HG03342 (cell line): ENCODE measurements at regions not wholly inside any gene's neighbourhood (a gene's known extent, or its start where the extent isn't known, plus 50 kb on each side); places are given as distances from the start of the nearest gene placed in this dataset.

Experiments used
- ATAC-seq: cut with Tn5 transposase; IDR thresholded peaks from one replicate; pipeline ENCODE4 v1.9.1; 2021; ENCODE audit warnings: mild to moderate bottlenecking, moderate library complexity; ENCODE audit not compliant: unreplicated experiment

- ATAC-seq: no peak
Observed at GRCh38 chr15:93497291-93497690, 408.3 kb upstream of the RGMA start.

- ATAC-seq: no peak
Observed at GRCh38 chr15:93496888-93497287, 407.9 kb upstream of the RGMA start.

- no peak for ATAC-seq
Observed at GRCh38 chr15:93495799-93496637, 407.0 kb upstream of the RGMA start.

GRCh38 chr15:93493172-93493571 lies 404.2 kb upstream of the RGMA start:
- no peak for ATAC-seq

- ATAC-seq: no peak
Observed at GRCh38 chr15:93491291-93491690, 402.3 kb upstream of the RGMA start.

- no peak for ATAC-seq
Observed at GRCh38 chr15:93488296-93488713, 399.3 kb upstream of the RGMA start.

- no peak for ATAC-seq
Observed at GRCh38 chr15:93486407-93487117, 397.6 kb upstream of the RGMA start.

- ATAC-seq: no peak
Observed at GRCh38 chr15:93485438-93486327, 396.7 kb upstream of the RGMA start.

- ATAC-seq: no peak
Observed at GRCh38 chr15:93483923-93484322, 394.9 kb upstream of the RGMA start.

GRCh38 chr15:93482731-93483130 lies 393.7 kb upstream of the RGMA start:
- no peak for ATAC-seq

GRCh38 chr15:93479715-93480114 lies 390.7 kb upstream of the RGMA start:
- no peak for ATAC-seq

- no peak for ATAC-seq
Observed at GRCh38 chr15:93478947-93479346, 389.9 kb upstream of the RGMA start.

- no peak for ATAC-seq
Observed at GRCh38 chr15:93477721-93478120, 388.7 kb upstream of the RGMA start.

GRCh38 chr15:93477188-93477587 lies 388.2 kb upstream of the RGMA start:
- no peak for ATAC-seq

GRCh38 chr15:93476491-93477177 lies 387.6 kb upstream of the RGMA start:
- no peak for ATAC-seq

GRCh38 chr15:93474728-93475127 lies 385.7 kb upstream of the RGMA start:
- no peak for ATAC-seq

GRCh38 chr15:93469994-93470393 lies 381.0 kb upstream of the RGMA start:
- ATAC-seq: no peak

GRCh38 chr15:93467337-93467736 lies 378.3 kb upstream of the RGMA start:
- ATAC-seq: no peak

- ATAC-seq: no peak
Observed at GRCh38 chr15:93466380-93466779, 377.4 kb upstream of the RGMA start.

- ATAC-seq: no peak
Observed at GRCh38 chr15:93462690-93463089, 373.7 kb upstream of the RGMA start.

- ATAC-seq: peak; percentile 85
Observed at GRCh38 chr15:93460717-93461116, 371.7 kb upstream of the RGMA start.
